Transverse colon (tissue), 4 donors: ENCODE measurements at regions not wholly inside any gene's neighbourhood (a gene's known extent, or its start where the extent isn't known, plus 50 kb on each side); places are given as distances from the start of the nearest gene placed in this dataset.

Experiments
- DNase-seq: peaks from one replicate; pipeline ENCODE4 v3.0.0-alpha.2; 2019
- H3K27ac ChIP-seq, 4 donors: fragments of 200-600 bp; sonication (generic); 2 replicates each; pipeline ENCODE4 v1.5.1; 2016 to 2018; ENCODE audit warnings: inconsistent platforms in 4 of 4
- H3K27me3 ChIP-seq: fragments of 200-600 bp; sonication (generic); 2 replicates; pipeline ENCODE4 v1.5.1; 2017; ENCODE audit warnings: inconsistent platforms
- H3K36me3 ChIP-seq, 4 donors: fragments of 200-600 bp; sonication (generic); 2 replicates each; pipeline ENCODE4 v1.5.1; 2017 to 2019; ENCODE audit warnings: inconsistent platforms in 4 of 4
- H3K4me1 ChIP-seq, 4 donors: fragments of 200-600 bp; sonication (generic); 2 replicates each; pipeline ENCODE4 v1.5.1; 2017 to 2020; ENCODE audit warnings: inconsistent platforms in 4 of 4
- H3K4me3 ChIP-seq, 4 donors: fragments of 200-600 bp; sonication (generic); 1 replicate in 1 of 4; 2 replicates in 3 of 4; pipeline versions ENCODE4 v1.5.1 to v1.6.1; 2017 to 2019; ENCODE audit warnings: inconsistent platforms in 4 of 4
- H3K9me3 ChIP-seq, 2 donors: fragments of 200-600 bp; sonication (generic); 2 replicates each; pipeline ENCODE4 v1.5.1; 2017 to 2019; ENCODE audit warnings: inconsistent platforms in 2 of 2
- CTCF ChIP-seq, 5 experiments: fragments of 200-600 bp in 3 of 5; fragments of 450-650 bp in 2 of 5; sonication (generic) in 3 of 5; IDR thresholded peaks; 1 replicate in 2 of 5; 2 replicates in 3 of 5; pipeline ENCODE4 v1.5.1; 2016 to 2017; ENCODE audit warnings: antibody characterized with exemption in 5 of 5, inconsistent platforms in 3 of 5, mild to moderate bottlenecking in 2 of 5, moderate library complexity in 1 of 5
- EP300 ChIP-seq: sonication (generic); formaldehyde crosslinking; IDR thresholded peaks from one replicate; pipeline ENCODE4 v1.6.1; 2017; ENCODE audit warnings: antibody characterized with exemption, low read depth
- POLR2A ChIP-seq: fragments of 450-650 bp; IDR thresholded peaks from one replicate; pipeline ENCODE4 v1.6.1; 2016; ENCODE audit warnings: antibody characterized with exemption, mild to moderate bottlenecking, moderate library complexity
- POLR2AphosphoS5 ChIP-seq, 3 donors: sonication (generic); formaldehyde crosslinking; IDR thresholded peaks; one replicate each; pipeline ENCODE4 v1.6.1; 2016; ENCODE audit warnings: antibody characterized with exemption in 3 of 3
- WGBS, 2 donors: methylation state at CpG; one replicate each; pipeline ENCODE4 v1.1.5; 2018; ENCODE audit warnings: low coverage in 1 of 2; 5-methylcytosine and 5-hydroxymethylcytosine counted together
- in situ Hi-C, 4 donors: fragments of 200-750 bp; cut with MboI; loops; one replicate each; pipeline versions ENCODE4 v1.15.0 to v1.15.1; 2017; ENCODE audit warnings: low sequenced_read_pairs in 3 of 4, low pct_ligation_motif_present in 1 of 4, low pct_unique_long_range_greater_than_20kb in 1 of 4
- intact Hi-C: fragments of 100-400 bp; cut with DNase I; formaldehyde crosslinking; loops from one replicate; pipeline ENCODE4 v1.15.1; 2023; ENCODE audit warnings: low total_unique reads

GRCh38 chr6:91600561-91600960, 1013.7 kb upstream of the MAP3K7 start:
- 62% methylated on average over 2 of the region's 2 CpGs; no CpG with 5 or more reads in 1 of the 2 donors for WGBS, 2 donors
- Histone ChIP-seq H3K9me3 (no peaks in the 10 kb centered on the region), H3K27me3 (no peaks in the 10 kb centered on the region), H3K4me3 (no peak overlapping the region), H3K4me1 (no peaks in the 10 kb centered on the region), H3K27ac (no peak overlapping the region), H3K36me3 (no peaks in the 10 kb centered on the region)
- DNase-seq = no peak
- intact Hi-C loops (no loop called here), in situ Hi-C loops (no loop called here)
- TF ChIP-seq POLR2A = no peak

- in situ Hi-C loops (no loop called here), intact Hi-C loops (no loop called here)
- TF ChIP-seq CTCF (IDR thresholded peaks at IDR 0.05) = no peak
- no peak for TF ChIP-seq POLR2AphosphoS5 (IDR thresholded peaks at IDR 0.05)
- TF ChIP-seq POLR2A = no peak
- no peak for TF ChIP-seq EP300
- Histone ChIP-seq H3K27ac (no peak overlapping the region), H3K27me3 (no peaks in the 10 kb centered on the region), H3K36me3 (no peaks in the 10 kb centered on the region), H3K9me3 (no peaks in the 10 kb centered on the region), H3K4me1 (no peaks in the 10 kb centered on the region), H3K4me3 (no peak overlapping the region)
- WGBS, 2 donors = 48% methylated on average over 3 of the region's 3 CpGs; no CpG with 5 or more reads in 1 of the 2 donors
- no peak for DNase-seq
These were observed 1003.3 kb upstream of the MAP3K7 start for GRCh38 chr6:91590191-91590590.

GRCh38 chr6:91580635-91581034, 993.8 kb upstream of the MAP3K7 start:
- Histone ChIP-seq H3K27ac (no peak overlapping the region), H3K36me3 (no peaks in the 10 kb centered on the region), H3K27me3 (no peaks in the 10 kb centered on the region), H3K4me3 (no peak overlapping the region), H3K4me1 (no peaks in the 10 kb centered on the region), H3K9me3 (no peaks in the 10 kb centered on the region)
- in situ Hi-C loops = no loop called here
- DNase-seq = no peak
- intact Hi-C loops = no loop called here
- TF ChIP-seq EP300 (no peak), POLR2A (no peak), POLR2AphosphoS5 (IDR thresholded peaks at IDR 0.05) (no peak), CTCF (IDR thresholded peaks at IDR 0.05) (no peak)

- 92% methylated on average over 1 of the region's 1 CpG for WGBS, 2 donors
- Histone ChIP-seq H3K36me3 (no peaks in the 10 kb centered on the region), H3K27me3 (no peaks in the 10 kb centered on the region), H3K27ac (no peak overlapping the region), H3K9me3 (no peaks in the 10 kb centered on the region), H3K4me1 (no peaks in the 10 kb centered on the region), H3K4me3 (no peak overlapping the region)
- no peak for TF ChIP-seq EP300
- no peak for TF ChIP-seq CTCF (IDR thresholded peaks at IDR 0.05)
- no peak for TF ChIP-seq POLR2AphosphoS5 (IDR thresholded peaks at IDR 0.05)
- TF ChIP-seq POLR2A = no peak
- no peak for DNase-seq
- intact Hi-C loops = no loop called here
- in situ Hi-C loops = no loop called here
These were observed 988.2 kb upstream of the MAP3K7 start for GRCh38 chr6:91575032-91575431.

- intact Hi-C loops (no loop called here), in situ Hi-C loops (no loop called here)
- Histone ChIP-seq H3K4me3 (no peak overlapping the region), H3K9me3 (no peaks in the 10 kb centered on the region), H3K27me3 (no peaks in the 10 kb centered on the region), H3K36me3 (no peaks in the 10 kb centered on the region), H3K4me1 (no peaks in the 10 kb centered on the region), H3K27ac (no peak overlapping the region)
- no peak for DNase-seq
- no peak for TF ChIP-seq CTCF (IDR thresholded peaks at IDR 0.05)
- TF ChIP-seq POLR2A = no peak
- no peak for TF ChIP-seq POLR2AphosphoS5 (IDR thresholded peaks at IDR 0.05)
- no peak for TF ChIP-seq EP300
- 40 to 60% methylated on average over 1 to 3 of the region's 3 CpGs for WGBS, 2 donors
These were observed 987.0 kb upstream of the MAP3K7 start for GRCh38 chr6:91573826-91574416.
